ENCODE measurements at regions not wholly inside any gene's neighbourhood (a gene's known extent, or its start where the extent isn't known, plus 50 kb on each side); places are given as distances from the start of the nearest gene placed in this dataset.

GRCh38 chr16:87065446-87066132 is 251.6 kb downstream of the C16orf95 start:
- peaks cover 20% of the 10 kb centered on the region for H3K4me1 Mint-ChIP-seq
- H3K27ac Mint-ChIP-seq, result peak overlapping the region; percentile 10
- TF ChIP-seq, protein P1, sequence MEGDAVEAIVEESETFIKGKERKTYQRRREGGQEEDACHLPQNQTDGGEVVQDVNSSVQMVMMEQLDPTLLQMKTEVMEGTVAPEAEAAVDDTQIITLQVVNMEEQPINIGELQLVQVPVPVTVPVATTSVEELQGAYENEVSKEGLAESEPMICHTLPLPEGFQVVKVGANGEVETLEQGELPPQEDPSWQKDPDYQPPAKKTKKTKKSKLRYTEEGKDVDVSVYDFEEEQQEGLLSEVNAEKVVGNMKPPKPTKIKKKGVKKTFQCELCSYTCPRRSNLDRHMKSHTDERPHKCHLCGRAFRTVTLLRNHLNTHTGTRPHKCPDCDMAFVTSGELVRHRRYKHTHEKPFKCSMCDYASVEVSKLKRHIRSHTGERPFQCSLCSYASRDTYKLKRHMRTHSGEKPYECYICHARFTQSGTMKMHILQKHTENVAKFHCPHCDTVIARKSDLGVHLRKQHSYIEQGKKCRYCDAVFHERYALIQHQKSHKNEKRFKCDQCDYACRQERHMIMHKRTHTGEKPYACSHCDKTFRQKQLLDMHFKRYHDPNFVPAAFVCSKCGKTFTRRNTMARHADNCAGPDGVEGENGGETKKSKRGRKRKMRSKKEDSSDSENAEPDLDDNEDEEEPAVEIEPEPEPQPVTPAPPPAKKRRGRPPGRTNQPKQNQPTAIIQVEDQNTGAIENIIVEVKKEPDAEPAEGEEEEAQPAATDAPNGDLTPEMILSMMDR (IDR thresholded peaks at IDR 0.05), result no peak
- DNase-seq (no peak), ATAC-seq (ENCODE audit: low read depth) (no peak)
- CTCF ChIA-PET, result no interaction called here
- no peaks in the 10 kb centered on the region for H3K36me3 Mint-ChIP-seq (ENCODE audit: low read depth)
- peaks cover 18% of the 10 kb centered on the region for H3K27me3 Mint-ChIP-seq
- POLR2A ChIA-PET, result no interaction called here
- H3K9me3 Mint-ChIP-seq, result no peaks in the 10 kb centered on the region
- H3K4me3 Mint-ChIP-seq, result peak overlapping the region; percentile 45
- intact Hi-C loops (cut with micrococcal nuclease), result no loop called here

DNA sequence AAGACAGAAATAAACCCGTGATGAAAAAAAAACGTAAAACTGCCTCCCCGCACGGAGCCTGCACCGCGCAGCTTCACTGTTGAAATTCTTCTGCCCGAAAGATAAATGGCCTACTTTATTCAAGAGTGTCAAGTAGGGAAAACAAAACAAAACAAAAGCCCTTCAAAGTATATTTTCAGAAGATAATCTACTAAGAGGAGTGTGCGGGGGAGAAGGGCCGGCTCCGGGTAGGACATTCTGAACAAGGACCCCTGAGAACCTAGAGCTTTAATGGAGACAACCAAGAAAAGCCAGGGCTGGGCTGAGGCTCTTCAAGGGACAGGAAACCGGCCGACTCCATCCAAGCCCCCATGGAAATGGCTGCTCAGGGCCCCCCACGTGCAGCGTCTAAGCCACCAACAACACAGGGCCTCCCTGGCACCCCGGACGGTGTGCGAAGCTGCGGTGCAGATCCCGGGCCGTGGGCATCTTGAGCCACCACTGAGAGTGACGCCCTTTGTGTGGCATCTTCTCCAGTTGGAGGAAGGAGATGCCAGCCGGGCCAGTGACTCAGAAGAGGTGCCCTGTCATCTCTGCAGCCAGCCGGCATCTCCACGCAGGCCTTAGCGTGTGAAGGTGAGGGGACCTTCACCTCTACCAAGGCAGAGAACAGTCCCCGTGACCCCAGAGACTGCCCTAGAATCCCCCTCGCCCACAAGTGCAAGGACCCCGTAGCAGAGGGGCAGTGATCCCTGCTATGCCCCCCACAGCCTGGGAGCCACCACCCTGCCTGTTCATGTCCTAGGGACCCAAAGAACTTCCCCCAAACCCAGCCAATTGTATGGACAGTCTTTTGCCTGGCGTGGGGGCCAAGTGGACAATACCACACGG is 250.8 kb downstream of the C16orf95 start:
- peaks cover 17% of the 10 kb centered on the region for H3K4me1 Mint-ChIP-seq
- H3K27ac Mint-ChIP-seq, result no peak overlapping the region
- no peak for DNase-seq
- intact Hi-C loops (cut with micrococcal nuclease), result no loop called here
- no peak for ATAC-seq (ENCODE audit: low read depth)
- no peaks in the 10 kb centered on the region for H3K9me3 Mint-ChIP-seq
- peaks cover 18% of the 10 kb centered on the region for H3K27me3 Mint-ChIP-seq
- no peaks in the 10 kb centered on the region for H3K36me3 Mint-ChIP-seq (ENCODE audit: low read depth)
- TF ChIP-seq, protein P1 (IDR thresholded peaks at IDR 0.05), result no peak
- no peak overlapping the region for H3K4me3 Mint-ChIP-seq
- POLR2A ChIA-PET, result no interaction called here
- CTCF ChIA-PET, result no interaction called here

DNA sequence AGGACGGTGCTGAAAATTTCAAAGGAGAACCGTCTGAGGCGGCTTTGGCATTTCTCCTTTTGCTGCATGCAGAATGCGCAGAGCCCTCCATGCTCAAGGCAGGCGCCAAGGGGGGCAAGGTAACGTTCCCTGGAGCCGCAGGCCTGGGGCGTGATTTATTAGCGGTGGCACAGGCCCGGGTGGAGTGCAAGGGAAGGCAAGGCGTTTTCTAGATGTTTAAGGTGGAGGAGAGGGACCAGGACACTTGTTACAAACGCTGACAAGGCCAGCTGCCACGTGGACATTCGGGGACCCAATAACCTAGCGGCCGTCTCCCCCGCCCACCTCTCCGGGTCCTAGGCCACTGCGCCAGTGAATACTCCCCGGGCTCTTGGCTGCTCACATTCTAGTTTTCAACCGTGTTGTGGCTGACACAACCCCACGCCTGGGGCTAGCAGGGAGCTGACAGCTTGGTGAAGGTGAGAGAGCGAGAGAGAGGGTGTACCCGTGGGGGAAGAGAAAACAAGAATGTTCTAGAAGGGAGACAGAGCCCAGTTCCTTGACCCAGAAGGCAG is 250.1 kb downstream of the C16orf95 start:
- no peak overlapping the region for H3K4me3 Mint-ChIP-seq
- ATAC-seq (ENCODE audit: low read depth) (no peak), DNase-seq (no peak)
- peaks cover 18% of the 10 kb centered on the region for H3K27me3 Mint-ChIP-seq
- ChIA-PET CTCF (no interaction called here), POLR2A (no interaction called here)
- H3K9me3 Mint-ChIP-seq, result no peaks in the 10 kb centered on the region
- intact Hi-C loops (cut with micrococcal nuclease), result no loop called here
- no peaks in the 10 kb centered on the region for H3K36me3 Mint-ChIP-seq (ENCODE audit: low read depth)
- TF ChIP-seq, protein P1 (IDR thresholded peaks at IDR 0.05), result no peak
- peaks cover 17% of the 10 kb centered on the region for H3K4me1 Mint-ChIP-seq
- H3K27ac Mint-ChIP-seq, result no peak overlapping the region

DNA sequence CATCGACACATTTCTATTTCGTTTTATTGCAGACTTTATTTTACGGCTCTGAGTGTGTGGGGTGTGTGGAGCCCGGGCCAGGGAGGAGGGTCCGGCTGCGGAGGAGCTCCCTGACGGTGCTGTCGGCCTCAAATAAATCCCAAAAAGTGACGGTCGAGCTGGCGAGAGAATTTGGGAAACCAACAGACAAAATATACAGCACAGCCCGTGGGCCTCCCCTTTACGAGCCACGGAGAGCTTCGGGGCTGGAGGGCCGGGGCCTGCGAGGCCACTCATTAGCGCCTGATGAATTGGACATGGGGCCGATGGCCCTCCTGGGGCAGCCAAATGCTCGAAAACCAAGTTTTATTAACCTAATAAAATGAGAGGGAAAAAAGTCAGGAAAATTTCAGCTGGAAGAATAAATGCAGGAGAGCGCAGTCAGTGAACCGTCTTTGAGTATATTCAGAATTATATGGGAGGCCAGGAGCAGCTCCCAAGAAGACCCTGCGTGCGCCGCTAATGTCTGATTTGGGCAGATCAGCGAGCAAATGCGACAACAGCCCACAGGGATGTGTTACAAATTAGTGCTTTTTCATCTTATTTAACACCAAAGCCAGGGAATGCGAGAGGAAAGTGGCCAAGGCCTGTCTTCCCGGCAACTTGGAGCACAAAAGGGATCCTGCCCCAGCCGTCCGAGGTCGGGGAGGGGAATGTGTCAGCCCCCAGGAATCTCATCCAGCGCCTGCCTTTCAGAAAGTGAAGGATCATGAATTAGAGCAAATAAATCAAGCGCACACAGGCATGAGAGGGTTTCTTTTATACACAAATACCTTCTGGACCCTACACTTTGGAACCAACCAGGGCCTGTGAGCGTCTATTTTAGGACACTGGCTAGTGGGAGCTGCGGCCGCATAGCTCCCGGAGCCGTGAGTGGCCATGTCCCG is 249.1 kb downstream of the C16orf95 start:
- no peak overlapping the region for H3K27ac Mint-ChIP-seq
- no peak for ATAC-seq (ENCODE audit: low read depth)
- no peak overlapping the region for H3K4me3 Mint-ChIP-seq
- TF ChIP-seq, protein P1 (IDR thresholded peaks at IDR 0.05), result no peak
- peaks cover 14% of the 10 kb centered on the region for H3K27me3 Mint-ChIP-seq
- ChIA-PET POLR2A (no interaction called here), CTCF (no interaction called here)
- no peaks in the 10 kb centered on the region for H3K36me3 Mint-ChIP-seq (ENCODE audit: low read depth)
- intact Hi-C loops (cut with micrococcal nuclease), result no loop called here
- no peaks in the 10 kb centered on the region for H3K9me3 Mint-ChIP-seq
- peaks cover 11% of the 10 kb centered on the region for H3K4me1 Mint-ChIP-seq
- DNase-seq, result no peak

All from activated B cell treated with CpG ODN at 0.5 μM for 24 hours (primary cell).